ENCODE measurements at regions not wholly inside any gene's neighbourhood (a gene's known extent, or its start where the extent isn't known, plus 50 kb on each side); places are given as distances from the start of the nearest gene placed in this dataset.

GRCh38 chr6:45813943-45814342, 201.7 kb downstream of the CLIC5 start:
- no TSS peak for BruUV-seq (replicated peaks)
- H3K79me1 ChIP-seq (ENCODE audit: low read depth in 1 of 2, low read length in 2 of 2), result no peaks in the 10 kb centered on the region
- peaks cover 21% of the 10 kb centered on the region for H3K27me3 ChIP-seq (ENCODE audit: control insufficient read depth, insufficient read depth, low read length)
- no peaks in the 10 kb centered on the region for H3K9me1 ChIP-seq (ENCODE audit: insufficient read depth, low read length)
- dilution Hi-C loops (cut with HindIII; ENCODE audit: low sequenced_read_pairs, unreplicated experiment), result no loop called here
- no peak overlapping the region for H4K5ac ChIP-seq (ENCODE audit: low read depth, low read length)
- H2AK9ac ChIP-seq (replicated peaks; ENCODE audit: low read depth, low read length, poor library complexity), result no peak overlapping the region
- CTCF ChIA-PET, result interaction anchor here (1.2 to 1.3 kb wide), 2 partner anchors 17 to 100 kb away, joined by 3 to 5 read pairs; no protein-coding TSS in a partner anchor
- H2BK20ac ChIP-seq (ENCODE audit: low read depth, low read length), result no peak overlapping the region
- H4K91ac ChIP-seq (ENCODE audit: insufficient read depth, low read depth, low read length), result no peak overlapping the region
- H3K4me1 ChIP-seq (ENCODE audit: control insufficient read depth, insufficient read depth, low read length), result no peaks in the 10 kb centered on the region; the same call in 1 of the 2 replicates
- H3K4ac ChIP-seq (ENCODE audit: low read depth, low read length), result no peak overlapping the region
- no peaks in the 10 kb centered on the region for H3K36me3 ChIP-seq (ENCODE audit: control insufficient read depth, insufficient read depth, low read length)
- no peak for TF ChIP-seq FOS (IDR thresholded peaks at IDR 0.05; ENCODE audit: low read depth, low read length)
- TF ChIP-seq RFX5 (IDR thresholded peaks at IDR 0.05; ENCODE audit: low read depth, low read length), result no peak
- TF ChIP-seq CHD1 (IDR thresholded peaks at IDR 0.05; ENCODE audit: low read depth, low read length), result no peak
- no peak for TF ChIP-seq MAZ (IDR thresholded peaks at IDR 0.05; ENCODE audit: borderline replicate concordance, low read depth, low read length)
- no peak for TF ChIP-seq SMC3 (IDR thresholded peaks at IDR 0.05; ENCODE audit: low read depth, low read length)
- no peak for TF ChIP-seq USF2 (IDR thresholded peaks at IDR 0.05; ENCODE audit: low read depth, low read length)
- no peak for TF ChIP-seq RCOR1 (IDR thresholded peaks at IDR 0.05; ENCODE audit: insufficient replicate concordance, low read length)
- no peak for TF ChIP-seq RAD21 (IDR thresholded peaks at IDR 0.05; ENCODE audit: low read length)
- TF ChIP-seq CEBPB (IDR thresholded peaks at IDR 0.05; ENCODE audit: low read depth, low read length), result no peak
- no peak for TF ChIP-seq ELK1 (IDR thresholded peaks at IDR 0.05; ENCODE audit: borderline replicate concordance, low read depth, low read length)
- TF ChIP-seq BHLHE40 (IDR thresholded peaks at IDR 0.05; ENCODE audit: low read depth, low read length), result no peak
- TF ChIP-seq CTCF (conservative IDR thresholded peaks at IDR 0.05; ENCODE audit: low read depth, low read length), result no peak
- no peak for TF ChIP-seq MXI1 (IDR thresholded peaks at IDR 0.05; ENCODE audit: borderline replicate concordance, low read depth, low read length)
- no peak for TF ChIP-seq POLR2A (IDR thresholded peaks at IDR 0.05; ENCODE audit: low read depth, low read length)
- intact Hi-C loops (cut with micrococcal nuclease), result no loop called here
- H2BK15ac ChIP-seq (ENCODE audit: low read depth, low read length), result no peak overlapping the region
- H3K9ac ChIP-seq (ENCODE audit: low read depth, low read length), result no peak overlapping the region
- no peak overlapping the region for H2AFZ ChIP-seq (replicated peaks; ENCODE audit: low read length, poor library complexity)
- H3K14ac ChIP-seq (replicated peaks; ENCODE audit: low read depth, low read length), result no peak overlapping the region
- H3K27ac ChIP-seq (ENCODE audit: insufficient read depth, low read length), result no peak overlapping the region
- no peak overlapping the region for H2BK5ac ChIP-seq (ENCODE audit: low read depth, low read length, poor library complexity, severe bottlenecking)
- POLR2A ChIA-PET (ENCODE audit: unreplicated experiment), result no interaction called here
- no peaks in the 10 kb centered on the region for H4K20me1 ChIP-seq (ENCODE audit: insufficient read depth, low read length)
- H3K9me3 ChIP-seq (ENCODE audit: control insufficient read depth, insufficient read depth, low read length), result no peaks in the 10 kb centered on the region
- no peak overlapping the region for H4K8ac ChIP-seq (ENCODE audit: low read depth in 2 of 2, low read length in 2 of 2)
- H2BK120ac ChIP-seq (ENCODE audit: low read depth, low read length), result no peak overlapping the region
- ATAC-seq (ENCODE audit: low read depth), result no peak
- in situ Hi-C loops (cut with MboI; ENCODE audit: low sequenced_read_pairs), result no loop called here
- H3K4me3 ChIP-seq (ENCODE audit: insufficient read depth, low read depth, low read length), result no peak overlapping the region
- no peak overlapping the region for H2AK5ac ChIP-seq (ENCODE audit: low read depth, low read length)
- no peak overlapping the region for H3K4me2 ChIP-seq (ENCODE audit: low read depth, low read length)
- no peak overlapping the region for H3K18ac ChIP-seq (ENCODE audit: low read depth, low read length)
- no peak for DNase-seq
- no peak overlapping the region for H3K56ac ChIP-seq (ENCODE audit: extremely low read depth, insufficient read depth, low read length)
- WGBS, 2 experiments (ENCODE audit: extremely low coverage in 2 of 2, insufficient read length in 1 of 2), result no CpG with 5 or more reads among the region's 3 CpGs
- no peak overlapping the region for H3K23ac ChIP-seq (ENCODE audit: low read depth, low read length)
